Fibroblast of lung (primary cell): ENCODE measurements at regions not wholly inside any gene's neighbourhood (a gene's known extent, or its start where the extent isn't known, plus 50 kb on each side); places are given as distances from the start of the nearest gene placed in this dataset.

Experiments used
- DNase-seq, 2 donors: peaks; one replicate each; pipeline versions ENCODE4 v3.0.0 to v3.0.0-alpha.2; 2010; ENCODE audit warnings: low read depth in 2 of 2
- H2AFZ ChIP-seq: 2 replicates; pipeline ENCODE4 v1.5.1; 2012; ENCODE audit warnings: low read length, control low read depth, inconsistent platforms
- H3K27ac ChIP-seq: 2 replicates; pipeline ENCODE4 v1.5.1; 2011; ENCODE audit warnings: low read length, control low read depth; ENCODE audit not compliant: insufficient read depth
- H3K27me3 ChIP-seq: 2 replicates; pipeline ENCODE4 v1.5.1; 2011; ENCODE audit warnings: mild to moderate bottlenecking, low read length; ENCODE audit not compliant: control insufficient read depth, insufficient read depth
- H3K36me3 ChIP-seq: 2 replicates; pipeline ENCODE4 v1.5.1; 2011; ENCODE audit warnings: low read length; ENCODE audit not compliant: control insufficient read depth, insufficient read depth
- H3K4me1 ChIP-seq: 2 replicates; pipeline ENCODE4 v1.5.1; 2011; ENCODE audit warnings: low read length; ENCODE audit not compliant: control insufficient read depth, insufficient read depth; ENCODE audit errors: extremely low read depth
- H3K4me2 ChIP-seq: 2 replicates; pipeline ENCODE4 v1.5.1; 2011; ENCODE audit warnings: low read length, control low read depth; ENCODE audit not compliant: insufficient read depth; ENCODE audit errors: extremely low read depth
- H3K4me3 ChIP-seq, 4 experiments: fragments of 200-600 bp in 1 of 4; sonication (generic) in 1 of 4; replicated peaks in 1 of 4; 2 replicates each; pipeline ENCODE4 v1.5.1; 2011 to 2016; ENCODE audit warnings: low read length in 4 of 4, low read depth in 3 of 4, mild to moderate bottlenecking in 3 of 4, control low read depth in 2 of 4, inconsistent platforms in 1 of 4, mixed read lengths in 1 of 4; ENCODE audit not compliant: insufficient read depth in 1 of 4; ENCODE audit errors: control extremely low read depth in 1 of 4
- H3K79me2 ChIP-seq: 2 replicates; pipeline ENCODE4 v1.5.1; 2012; ENCODE audit warnings: mild to moderate bottlenecking, low read length, inconsistent platforms; ENCODE audit not compliant: control insufficient read depth, insufficient read depth
- H3K9ac ChIP-seq: 2 replicates; pipeline ENCODE4 v1.5.1; 2011; ENCODE audit warnings: mild to moderate bottlenecking, low read length, control low read depth; ENCODE audit not compliant: insufficient read depth
- H3K9me3 ChIP-seq: 2 replicates; pipeline ENCODE4 v1.5.1; 2012; ENCODE audit warnings: low read depth, low read length; ENCODE audit not compliant: control insufficient read depth, insufficient read depth
- H4K20me1 ChIP-seq: 2 replicates; pipeline ENCODE4 v1.5.1; 2011; ENCODE audit warnings: low read length; ENCODE audit not compliant: control insufficient read depth, insufficient read depth; ENCODE audit errors: extremely low read depth
- CTCF ChIP-seq, 2 donors: IDR thresholded peaks in 1 of 2; conservative IDR thresholded peaks in 1 of 2; 1 replicate in 1 of 2; 2 replicates in 1 of 2; pipeline ENCODE4 v1.5.1; 2011 to 2012; ENCODE audit warnings: low read length in 2 of 2, control low read depth in 1 of 2, inconsistent platforms in 1 of 2, low read depth in 1 of 2, mild to moderate bottlenecking in 1 of 2
- EZH2 ChIP-seq: IDR thresholded peaks from 2 replicates; pipeline ENCODE4 v1.5.1; 2012; ENCODE audit warnings: low read length, control low read depth, mild to moderate bottlenecking; ENCODE audit errors: missing control alignments

GRCh38 chr11:98952107-98952506, 68.6 kb upstream of the CNTN5 start:
- H3K36me3 ChIP-seq = no peaks in the 10 kb centered on the region
- no peak overlapping the region for H3K4me3 ChIP-seq
- H3K4me1 ChIP-seq = no peaks in the 10 kb centered on the region
- no peak overlapping the region for H3K27ac ChIP-seq
- TF ChIP-seq CTCF (conservative IDR thresholded peaks at IDR 0.05 in 1 of 2, IDR thresholded peaks at IDR 0.05 in 1 of 2; ENCODE audit: low read depth in 1 of 2, low read length in 2 of 2) (no peak), EZH2 (no peak)
- no peak for DNase-seq
- H4K20me1 ChIP-seq = no peaks in the 10 kb centered on the region
- no peaks in the 10 kb centered on the region for H3K27me3 ChIP-seq
- no peak overlapping the region for H3K9ac ChIP-seq
- no peak overlapping the region for H2AFZ ChIP-seq
- H3K79me2 ChIP-seq = no peaks in the 10 kb centered on the region
- H3K4me2 ChIP-seq = no peak overlapping the region
- H3K9me3 ChIP-seq = no peaks in the 10 kb centered on the region

GRCh38 chr11:98955551-98955950, 65.2 kb upstream of the CNTN5 start:
- H3K27ac ChIP-seq = no peak overlapping the region
- no peak overlapping the region for H3K4me2 ChIP-seq
- H3K4me3 ChIP-seq = no peak overlapping the region
- H3K27me3 ChIP-seq = no peaks in the 10 kb centered on the region
- no peaks in the 10 kb centered on the region for H3K79me2 ChIP-seq
- TF ChIP-seq EZH2 = no peak
- no peak for TF ChIP-seq CTCF (conservative IDR thresholded peaks at IDR 0.05 in 1 of 2, IDR thresholded peaks at IDR 0.05 in 1 of 2; ENCODE audit: low read depth in 1 of 2, low read length in 2 of 2)
- no peak overlapping the region for H3K9ac ChIP-seq
- no peaks in the 10 kb centered on the region for H3K4me1 ChIP-seq
- DNase-seq = no peak
- H2AFZ ChIP-seq = no peak overlapping the region
- no peaks in the 10 kb centered on the region for H3K36me3 ChIP-seq
- no peaks in the 10 kb centered on the region for H3K9me3 ChIP-seq
- no peaks in the 10 kb centered on the region for H4K20me1 ChIP-seq

- H3K4me2 ChIP-seq = no peak overlapping the region
- H3K9me3 ChIP-seq = no peaks in the 10 kb centered on the region
- no peaks in the 10 kb centered on the region for H3K27me3 ChIP-seq
- H3K36me3 ChIP-seq = no peaks in the 10 kb centered on the region
- H3K79me2 ChIP-seq = no peaks in the 10 kb centered on the region
- no peak overlapping the region for H3K9ac ChIP-seq
- no peak for TF ChIP-seq CTCF (conservative IDR thresholded peaks at IDR 0.05 in 1 of 2, IDR thresholded peaks at IDR 0.05 in 1 of 2; ENCODE audit: low read depth in 1 of 2, low read length in 2 of 2)
- no peak for TF ChIP-seq EZH2
- no peak for DNase-seq
- no peak overlapping the region for H3K27ac ChIP-seq
- no peak overlapping the region for H3K4me3 ChIP-seq
- no peaks in the 10 kb centered on the region for H3K4me1 ChIP-seq
- H2AFZ ChIP-seq = no peak overlapping the region
- no peaks in the 10 kb centered on the region for H4K20me1 ChIP-seq
Observed at GRCh38 chr11:98964146-98964545, 56.6 kb upstream of the CNTN5 start.
